Activated effector memory CD4-positive, alpha-beta T cell treated with anti-CD3 and anti-CD28 coated beads, Interleukin-2, amount 50 U/mL, for 16 hours (primary cell): ENCODE measurements at regions not wholly inside any gene's neighbourhood (a gene's known extent, or its start where the extent isn't known, plus 50 kb on each side); places are given as distances from the start of the nearest gene placed in this dataset.

Experiments
- DNase-seq: peaks from one replicate; pipeline ENCODE4 v3.0.0-alpha.2; 2020

GRCh38 chr15:66950114-66950513 is 115.3 kb upstream of the SMAD3 start:
- no peak for DNase-seq

GRCh38 chr15:66951531-66952320 is 113.7 kb upstream of the SMAD3 start:
- no peak for DNase-seq

- DNase-seq: no peak
Observed at GRCh38 chr15:66952756-66953522, 112.5 kb upstream of the SMAD3 start.

- DNase-seq: no peak
Observed at GRCh38 chr15:66953523-66954229, 111.7 kb upstream of the SMAD3 start.

GRCh38 chr15:66954601-66955000 is 110.8 kb upstream of the SMAD3 start:
- DNase-seq: no peak

GRCh38 chr15:66955001-66955516 is 110.3 kb upstream of the SMAD3 start:
- no peak for DNase-seq

GRCh38 chr15:66955871-66956585 is 109.4 kb upstream of the SMAD3 start:
- no peak for DNase-seq

GRCh38 chr15:66956672-66957430 is 108.6 kb upstream of the SMAD3 start:
- DNase-seq: no peak

GRCh38 chr15:66957431-66957720 is 108.0 kb upstream of the SMAD3 start:
- DNase-seq: no peak

GRCh38 chr15:66959066-66959465 is 106.3 kb upstream of the SMAD3 start:
- DNase-seq: no peak

- DNase-seq: no peak
Observed at GRCh38 chr15:66959875-66960274, 105.5 kb upstream of the SMAD3 start.

- no peak for DNase-seq
Observed at GRCh38 chr15:66960519-66960918, 104.9 kb upstream of the SMAD3 start.

GRCh38 chr15:66961407-66961884 is 104.0 kb upstream of the SMAD3 start:
- no peak for DNase-seq

- DNase-seq: no peak
Observed at GRCh38 chr15:66961901-66962300, 103.5 kb upstream of the SMAD3 start.

GRCh38 chr15:66962522-66962921 is 102.9 kb upstream of the SMAD3 start:
- no peak for DNase-seq

GRCh38 chr15:66963084-66963483 is 102.3 kb upstream of the SMAD3 start:
- no peak for DNase-seq

GRCh38 chr15:66963710-66964109 is 101.7 kb upstream of the SMAD3 start:
- no peak for DNase-seq

GRCh38 chr15:66964111-66964738 is 101.2 kb upstream of the SMAD3 start:
- DNase-seq: no peak

- DNase-seq: no peak
Observed at GRCh38 chr15:66964791-66965190, 100.6 kb upstream of the SMAD3 start.

- no peak for DNase-seq
Observed at GRCh38 chr15:66965201-66965900, 100.1 kb upstream of the SMAD3 start.

- no peak for DNase-seq
Observed at GRCh38 chr15:66966256-66966655, 99.1 kb upstream of the SMAD3 start.
